HG02870 (cell line): ENCODE measurements at regions not wholly inside any gene's neighbourhood (a gene's known extent, or its start where the extent isn't known, plus 50 kb on each side); places are given as distances from the start of the nearest gene placed in this dataset.

Experiments
- ATAC-seq: cut with Tn5 transposase; IDR thresholded peaks from one replicate; pipeline ENCODE4 v1.9.1; 2021; ENCODE audit warnings: mild to moderate bottlenecking, moderate library complexity; ENCODE audit not compliant: unreplicated experiment

GRCh38 chr16:17691106-17691898, 220.5 kb upstream of the XYLT1 start:
- ATAC-seq, result no peak

- no peak for ATAC-seq
These were observed 214.7 kb upstream of the XYLT1 start for GRCh38 chr16:17685447-17685846.

- no peak for ATAC-seq
These were observed 212.5 kb upstream of the XYLT1 start for GRCh38 chr16:17683281-17683680.

GRCh38 chr16:17676171-17676570, 205.4 kb upstream of the XYLT1 start:
- no peak for ATAC-seq

GRCh38 chr16:17668386-17668785, 197.6 kb upstream of the XYLT1 start:
- no peak for ATAC-seq

GRCh38 chr16:17666293-17666692, 195.5 kb upstream of the XYLT1 start:
- no peak for ATAC-seq

GRCh38 chr16:17658881-17659280, 188.1 kb upstream of the XYLT1 start:
- no peak for ATAC-seq

- no peak for ATAC-seq
These were observed 186.3 kb upstream of the XYLT1 start for GRCh38 chr16:17657045-17657444.

- no peak for ATAC-seq
These were observed 183.8 kb upstream of the XYLT1 start for GRCh38 chr16:17654571-17654970.

GRCh38 chr16:17654142-17654541, 183.4 kb upstream of the XYLT1 start:
- no peak for ATAC-seq

GRCh38 chr16:17647879-17648872, 177.4 kb upstream of the XYLT1 start:
- ATAC-seq, result no peak

- no peak for ATAC-seq
These were observed 173.2 kb upstream of the XYLT1 start for GRCh38 chr16:17643935-17644334.

GRCh38 chr16:17641990-17642389, 171.2 kb upstream of the XYLT1 start:
- no peak for ATAC-seq

- ATAC-seq, result no peak
These were observed 167.4 kb upstream of the XYLT1 start for GRCh38 chr16:17638134-17638533.

- no peak for ATAC-seq
These were observed 164.4 kb upstream of the XYLT1 start for GRCh38 chr16:17635183-17635582.

- ATAC-seq, result no peak
These were observed 162.6 kb upstream of the XYLT1 start for GRCh38 chr16:17633181-17633951.

- ATAC-seq, result no peak
These were observed 161.9 kb upstream of the XYLT1 start for GRCh38 chr16:17632667-17633066.

- no peak for ATAC-seq
These were observed 159.2 kb upstream of the XYLT1 start for GRCh38 chr16:17629936-17630335.

- no peak for ATAC-seq
These were observed 158.2 kb upstream of the XYLT1 start for GRCh38 chr16:17628983-17629382.

- ATAC-seq, result no peak
These were observed 151.6 kb upstream of the XYLT1 start for GRCh38 chr16:17622366-17622765.

GRCh38 chr16:17619261-17619660, 148.5 kb upstream of the XYLT1 start:
- ATAC-seq, result no peak
